ENCODE measurements at regions not wholly inside any gene's neighbourhood (a gene's known extent, or its start where the extent isn't known, plus 50 kb on each side); places are given as distances from the start of the nearest gene placed in this dataset.

GRCh38 chr17:68179236-68179925, 68.5 kb upstream of the AMZ2 start:
- H3K4me3 ChIP-seq (replicated peaks; ENCODE audit: low read depth, low read length): no peak overlapping the region
- no peak for DNase-seq (ENCODE audit: low read depth)
- no peak for TF ChIP-seq CTCF (IDR thresholded peaks at IDR 0.05; ENCODE audit: low read length, missing control alignments)

DNA sequence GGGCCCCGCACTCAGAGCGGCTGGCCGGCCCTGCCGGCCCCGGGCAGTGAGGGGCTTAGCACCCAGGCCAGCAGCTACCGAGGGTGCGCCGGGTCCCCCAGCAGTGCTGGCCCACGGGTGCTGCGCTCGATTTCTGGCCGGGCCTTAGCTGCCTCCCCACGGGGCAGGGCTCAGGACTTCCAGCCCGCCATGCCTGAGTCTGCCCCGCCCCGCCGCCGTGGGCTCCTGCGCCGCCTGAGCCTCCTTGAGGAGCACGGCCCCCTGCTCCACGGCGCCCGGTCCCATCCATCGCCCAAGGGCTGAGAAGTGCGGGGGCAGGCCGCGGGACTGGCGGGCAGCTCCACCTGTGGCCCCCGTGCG, 67.9 kb upstream of the AMZ2 start:
- no peak overlapping the region for H3K4me3 ChIP-seq (replicated peaks; ENCODE audit: low read depth, low read length)
- DNase-seq (ENCODE audit: low read depth): no peak
- no peak for TF ChIP-seq CTCF (IDR thresholded peaks at IDR 0.05; ENCODE audit: low read length, missing control alignments)

- no peak overlapping the region for H3K4me3 ChIP-seq (replicated peaks; ENCODE audit: low read depth, low read length)
- DNase-seq (ENCODE audit: low read depth): no peak
- TF ChIP-seq CTCF (IDR thresholded peaks at IDR 0.05; ENCODE audit: low read length, missing control alignments): no peak
Observed at GRCh38 chr17:68182011-68182306, 65.9 kb upstream of the AMZ2 start.

DNA sequence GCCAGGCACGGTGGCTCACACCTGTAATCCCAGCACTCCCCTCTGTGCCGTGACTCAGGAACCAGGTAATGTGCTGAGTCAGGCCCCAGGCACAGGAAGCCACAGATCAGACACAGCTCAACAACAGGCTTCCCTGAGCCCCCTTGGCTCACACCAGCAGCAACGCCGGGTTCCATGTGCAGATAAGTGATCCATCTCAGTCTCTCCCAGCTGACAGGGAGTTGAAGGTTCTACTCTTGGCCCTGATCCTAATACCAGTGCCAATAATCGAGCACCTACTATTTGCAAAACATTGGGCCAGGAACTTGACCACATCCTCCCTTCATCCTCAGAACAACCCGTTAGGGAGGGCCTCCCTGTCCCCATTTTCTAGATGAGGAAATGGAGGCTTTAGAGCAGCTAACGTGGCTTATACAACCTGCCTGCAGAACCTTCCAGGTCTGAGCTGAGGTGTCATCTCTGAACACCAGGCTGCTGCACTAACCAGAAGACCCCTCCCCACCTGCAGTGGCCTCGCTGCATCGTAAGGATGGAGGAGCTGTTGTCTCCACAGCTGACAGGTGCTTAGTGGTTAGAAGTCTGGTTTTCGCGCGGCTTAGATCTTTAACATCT, 64.8 kb upstream of the AMZ2 start:
- H3K4me3 ChIP-seq (replicated peaks; ENCODE audit: low read depth, low read length): no peak overlapping the region
- DNase-seq (ENCODE audit: low read depth): no peak
- TF ChIP-seq CTCF (IDR thresholded peaks at IDR 0.05; ENCODE audit: low read length, missing control alignments): no peak

DNA sequence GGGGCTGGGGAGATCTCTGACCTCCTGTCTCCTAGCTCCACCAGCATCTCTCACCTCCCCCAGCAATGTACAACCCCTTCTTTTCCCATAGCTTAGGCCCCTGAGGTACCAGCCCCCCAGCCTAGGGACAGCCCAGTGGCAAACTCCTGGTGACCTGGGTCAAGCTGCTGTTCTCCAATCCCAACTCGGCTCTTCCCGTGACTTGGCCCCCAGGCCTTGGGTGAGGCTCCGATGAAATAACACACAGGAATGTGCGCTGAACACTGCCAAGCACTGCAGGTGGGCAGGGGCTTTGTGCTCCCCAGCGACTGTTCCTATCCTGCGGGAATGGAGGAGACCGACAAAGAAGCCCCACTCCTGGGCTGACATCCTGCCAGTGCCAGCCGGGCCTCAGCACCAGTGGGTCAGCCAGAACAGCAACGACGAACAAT, 63.7 kb upstream of the AMZ2 start:
- DNase-seq (ENCODE audit: low read depth): no peak
- no peak overlapping the region for H3K4me3 ChIP-seq (replicated peaks; ENCODE audit: low read depth, low read length)
- TF ChIP-seq CTCF (IDR thresholded peaks at IDR 0.05; ENCODE audit: low read length, missing control alignments): no peak

DNA sequence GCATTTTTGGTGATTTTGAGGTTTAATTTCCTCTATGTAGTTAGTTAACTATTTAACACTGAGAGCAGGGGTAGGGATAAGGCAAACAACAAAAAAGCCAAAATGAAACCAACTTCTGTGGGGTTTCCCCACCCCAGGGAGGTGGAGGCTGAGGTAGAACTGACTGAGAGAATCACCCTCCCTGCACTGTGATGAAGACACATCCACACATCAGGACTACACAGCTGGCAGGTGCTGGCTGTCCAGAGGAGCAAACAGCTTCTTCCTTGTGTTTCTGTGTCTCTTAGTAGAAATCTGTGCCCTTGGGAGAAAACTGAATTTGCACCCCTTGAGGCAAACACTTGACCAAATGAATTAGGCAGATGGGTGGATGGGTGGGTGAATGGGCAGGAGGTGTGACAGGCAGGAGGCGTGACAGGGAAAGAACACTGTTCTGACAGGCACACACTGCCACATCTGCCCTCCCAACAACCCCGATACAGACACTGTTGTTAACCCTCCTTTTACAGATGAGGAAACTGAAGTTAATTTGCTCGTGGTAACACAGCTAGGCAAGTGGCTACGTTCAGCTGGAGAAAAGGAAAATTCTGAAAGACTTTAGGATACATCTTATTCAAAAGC, 62.9 kb upstream of the AMZ2 start:
- H3K4me3 ChIP-seq (replicated peaks; ENCODE audit: low read depth, low read length): no peak overlapping the region
- no peak for DNase-seq (ENCODE audit: low read depth)
- no peak for TF ChIP-seq CTCF (IDR thresholded peaks at IDR 0.05; ENCODE audit: low read length, missing control alignments)

DNA sequence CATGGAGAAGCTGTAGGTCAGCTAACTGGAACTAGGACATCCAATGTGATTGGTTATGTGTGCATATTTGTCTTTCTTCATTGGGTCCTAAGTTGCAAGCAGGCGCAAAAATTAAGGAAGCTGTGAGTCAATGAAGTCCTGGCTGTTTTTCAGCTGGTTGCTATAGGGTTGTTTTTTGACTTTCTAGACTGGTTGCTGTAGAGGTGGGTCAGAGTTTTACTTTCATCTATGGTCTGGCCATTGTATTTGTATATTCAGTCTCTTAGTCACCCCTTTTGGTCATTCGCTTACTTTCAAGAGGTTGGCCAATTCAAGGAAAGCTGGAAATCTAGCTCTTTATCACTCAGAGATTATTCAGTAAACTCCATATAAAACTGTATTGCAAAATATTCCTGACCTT, 62.0 kb upstream of the AMZ2 start:
- no peak overlapping the region for H3K4me3 ChIP-seq (replicated peaks; ENCODE audit: low read depth, low read length)
- no peak for TF ChIP-seq CTCF (IDR thresholded peaks at IDR 0.05; ENCODE audit: low read length, missing control alignments)
- no peak for DNase-seq (ENCODE audit: low read depth)
